ENCODE measurements at regions not wholly inside any gene's neighbourhood (a gene's known extent, or its start where the extent isn't known, plus 50 kb on each side); places are given as distances from the start of the nearest gene placed in this dataset.

- DNase-seq, result no peak
These were observed 184.6 kb upstream of the SYT13 start for GRCh38 chr11:45470794-45471167.

- no peak for DNase-seq
These were observed 184.1 kb upstream of the SYT13 start for GRCh38 chr11:45470151-45470793.

DNA sequence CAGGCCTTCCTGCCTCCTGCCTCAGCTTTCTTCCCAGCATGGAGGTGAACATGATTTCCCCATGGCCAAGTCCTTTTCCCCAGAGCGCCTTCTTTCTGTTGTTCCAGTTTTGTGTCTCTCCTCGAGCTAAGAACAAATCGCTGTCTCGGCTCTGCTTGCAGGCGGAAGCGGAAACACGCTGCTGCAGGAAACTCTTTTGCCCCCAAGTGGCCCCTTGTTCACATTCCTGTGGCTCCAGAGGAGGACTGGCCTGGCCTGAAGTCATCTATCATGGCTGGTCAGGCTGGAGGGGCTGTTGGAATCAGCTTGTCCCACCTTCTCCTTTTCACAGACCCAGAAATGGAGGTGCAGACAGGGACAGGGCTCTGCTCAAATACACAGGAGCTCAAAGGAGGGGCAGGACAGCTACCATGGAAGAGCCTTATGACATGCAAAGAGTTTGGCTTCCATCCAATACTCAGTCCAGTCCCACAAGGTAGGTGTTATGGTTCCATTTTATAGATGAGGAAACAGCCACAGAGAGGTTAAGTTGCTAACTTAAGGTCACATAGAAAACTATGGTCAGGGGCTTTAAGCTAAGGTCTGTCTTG, 182.2 kb upstream of the SYT13 start:
- DNase-seq, result no peak

GRCh38 chr11:45463541-45463940, 177.4 kb upstream of the SYT13 start:
- DNase-seq, result no peak

GRCh38 chr11:45461514-45461913, 175.4 kb upstream of the SYT13 start:
- no peak for DNase-seq

- no peak for DNase-seq
These were observed 173.3 kb upstream of the SYT13 start for GRCh38 chr11:45459491-45459890.

GRCh38 chr11:45458269-45458668, 172.1 kb upstream of the SYT13 start:
- DNase-seq, result no peak

- DNase-seq, result no peak
These were observed 171.5 kb upstream of the SYT13 start for GRCh38 chr11:45457649-45458048.

GRCh38 chr11:45456686-45457085, 170.5 kb upstream of the SYT13 start:
- DNase-seq, result no peak

DNA sequence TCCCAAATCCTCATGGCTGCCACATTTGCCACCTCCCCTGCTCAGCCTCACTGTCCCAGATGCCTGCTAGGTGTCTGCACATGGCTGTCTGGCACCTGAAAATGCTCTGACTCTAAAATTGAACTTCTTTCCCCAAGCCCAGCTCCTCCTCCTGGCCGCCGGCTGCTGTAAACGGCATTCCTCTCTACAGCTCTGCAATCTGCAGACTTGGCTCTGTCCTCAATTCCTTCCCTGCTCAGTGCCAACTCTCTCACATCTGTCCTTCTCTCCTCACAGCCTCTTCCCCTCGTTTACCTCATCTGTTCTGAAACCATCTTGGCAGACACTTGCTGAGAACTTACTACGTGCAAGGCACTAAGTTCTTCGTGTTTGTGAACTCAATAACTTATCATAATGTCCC, 169.4 kb upstream of the SYT13 start:
- no peak for DNase-seq

DNA sequence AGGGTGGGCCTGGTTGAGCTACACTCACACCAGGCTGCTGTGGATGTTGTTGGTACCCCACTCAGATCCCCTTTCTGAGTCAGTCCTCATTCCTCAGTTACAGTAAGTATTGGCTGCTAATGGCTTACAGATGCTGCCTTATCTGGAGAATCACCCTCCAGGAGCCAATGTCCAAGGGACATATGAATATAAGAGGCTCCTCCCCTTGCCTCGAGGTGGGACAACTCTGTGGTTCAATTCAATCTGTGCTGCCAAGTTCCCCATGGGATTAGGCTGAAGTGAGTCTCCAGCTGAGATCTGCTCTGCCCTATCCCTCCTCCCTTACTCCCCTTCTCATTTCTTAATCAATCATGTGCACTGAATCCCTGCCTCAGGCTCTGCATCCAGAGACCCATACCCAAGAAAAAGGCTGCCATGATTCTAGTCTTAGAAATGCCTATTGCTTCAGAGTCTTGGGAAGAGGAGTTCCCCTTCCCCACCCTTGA, 168.8 kb upstream of the SYT13 start:
- no peak for DNase-seq

GRCh38 chr11:45453721-45454120, 167.6 kb upstream of the SYT13 start:
- no peak for DNase-seq

- no peak for DNase-seq
These were observed 165.8 kb upstream of the SYT13 start for GRCh38 chr11:45451766-45452440.

DNA sequence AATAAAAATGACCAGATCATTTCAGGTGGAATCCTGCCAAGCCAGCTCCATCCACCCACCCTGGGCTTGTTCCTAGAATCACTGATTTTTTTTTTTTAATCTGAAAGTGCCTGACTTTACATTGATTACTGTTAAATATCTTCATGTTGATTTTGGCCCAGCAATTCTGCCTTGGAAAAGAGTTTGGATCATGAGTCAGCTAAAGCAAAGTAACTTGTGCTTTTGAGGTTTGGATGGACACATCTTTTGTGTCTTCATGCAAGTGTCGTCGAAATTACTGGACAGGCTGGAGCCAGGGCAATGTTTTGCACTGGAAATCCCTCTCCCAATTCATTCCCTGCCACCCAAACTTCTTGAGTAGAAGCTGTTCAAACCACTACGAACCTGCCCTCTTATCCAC, 164.0 kb upstream of the SYT13 start:
- DNase-seq, result no peak

DNA sequence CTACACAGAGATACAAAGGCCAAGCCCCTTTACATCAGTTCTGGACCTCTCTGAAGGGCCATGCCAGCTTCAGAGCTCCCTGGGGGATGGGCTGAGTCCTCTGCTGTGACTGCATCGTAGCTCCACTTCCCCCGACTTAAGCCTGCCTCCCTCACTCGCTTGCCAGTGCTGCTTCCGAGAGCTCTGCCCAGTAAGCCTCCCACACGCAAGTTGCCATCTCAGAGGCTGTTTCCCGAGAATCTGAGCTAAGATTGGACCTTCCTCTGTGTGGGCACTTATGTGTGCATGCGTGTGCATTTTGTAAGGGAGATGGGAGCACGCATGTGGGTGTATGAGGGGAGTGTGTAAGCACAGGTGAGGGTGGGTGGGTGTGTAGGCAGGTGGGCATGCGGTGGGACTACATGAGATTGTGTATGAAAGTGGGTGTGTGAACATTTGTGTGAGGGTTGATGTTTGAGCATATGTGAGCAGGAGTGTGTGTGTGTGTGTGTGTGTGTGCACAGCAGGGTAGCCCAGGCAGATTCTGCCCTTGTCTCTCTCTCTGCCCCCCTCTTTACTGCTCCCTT, 163.0 kb upstream of the SYT13 start:
- DNase-seq, result no peak

DNA sequence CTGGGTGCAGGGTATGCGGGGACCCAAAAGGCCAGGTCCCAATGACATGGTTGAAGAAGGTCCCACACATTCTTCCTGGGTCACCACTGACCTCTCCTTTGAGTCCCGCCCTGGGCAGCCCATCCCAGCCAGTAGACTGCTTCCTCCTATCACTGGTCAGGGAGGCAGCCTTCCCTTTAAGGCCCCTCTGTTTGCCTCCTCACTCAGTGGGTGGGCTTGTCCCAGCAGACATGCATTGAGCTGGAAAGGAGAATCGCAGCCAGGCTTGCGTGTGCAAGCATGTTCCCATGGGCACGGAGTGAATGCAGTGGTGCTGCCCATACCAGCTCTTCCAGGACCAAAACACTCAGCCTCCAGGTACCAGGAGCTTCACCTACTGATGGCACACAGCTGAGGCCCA, 162.4 kb upstream of the SYT13 start:
- no peak for DNase-seq

DNA sequence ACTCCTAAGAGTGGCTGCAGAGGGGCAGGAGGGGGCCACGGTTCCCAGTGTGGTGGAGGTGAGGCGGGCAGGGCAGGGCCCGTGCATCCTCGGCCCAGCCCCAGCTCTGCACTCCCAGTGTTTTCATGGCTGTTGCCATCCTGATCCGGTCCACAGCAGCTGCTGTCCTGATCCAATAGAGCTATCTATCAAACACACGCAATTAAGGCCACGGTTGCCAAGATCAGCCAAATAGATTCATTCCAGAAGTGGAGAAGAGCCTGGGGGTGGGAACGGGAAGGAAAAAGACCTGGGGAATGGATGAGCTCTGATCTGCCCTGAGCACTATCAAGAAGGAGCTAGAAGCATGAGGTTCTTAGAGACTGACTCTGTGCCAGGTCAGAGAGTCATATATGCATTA, 160.9 kb upstream of the SYT13 start:
- no peak for DNase-seq

- no peak for DNase-seq
These were observed 160.3 kb upstream of the SYT13 start for GRCh38 chr11:45446434-45446833.

GRCh38 chr11:45444796-45445195, 158.7 kb upstream of the SYT13 start:
- DNase-seq, result no peak

GRCh38 chr11:45440111-45440510, 154.0 kb upstream of the SYT13 start:
- DNase-seq, result no peak

DNA sequence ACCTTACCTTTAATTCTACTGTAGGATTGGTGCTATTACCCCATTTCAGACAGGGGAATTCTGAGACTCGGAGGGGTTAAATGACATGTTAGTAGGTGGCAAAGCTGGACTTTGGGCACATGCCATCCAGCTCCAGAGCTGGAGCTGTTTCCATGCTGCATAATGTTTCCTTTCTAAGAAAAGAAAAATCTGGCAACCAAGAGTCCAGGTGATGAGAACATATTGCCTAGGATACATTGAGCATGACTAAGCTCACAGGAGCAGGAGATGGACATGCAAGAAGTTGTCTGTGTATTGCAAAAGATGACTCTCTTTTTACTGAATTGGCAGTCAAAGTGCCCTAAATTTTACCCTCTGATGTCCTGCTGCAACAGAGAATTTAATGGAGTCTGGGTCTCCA, 150.8 kb upstream of the SYT13 start:
- no peak for DNase-seq

DNA sequence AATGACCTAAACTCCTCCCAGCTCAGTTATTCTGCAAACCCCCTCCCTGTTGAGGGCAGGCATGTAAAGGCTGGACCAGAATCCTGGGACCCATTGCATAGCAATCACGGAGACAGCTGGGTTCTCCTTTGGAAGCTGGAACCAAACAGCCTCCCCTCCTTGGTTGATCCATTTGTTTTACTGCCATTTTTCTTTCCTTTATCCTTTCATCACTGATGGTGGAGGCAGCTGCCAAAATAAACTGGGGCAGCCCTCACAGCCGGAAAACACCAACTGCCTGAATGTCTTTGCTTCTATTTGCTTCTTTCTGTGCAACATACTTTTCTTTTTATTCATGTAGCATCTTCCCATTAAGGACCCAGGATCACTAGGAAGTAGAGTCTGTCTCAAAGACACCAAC, 150.0 kb upstream of the SYT13 start:
- no peak for DNase-seq

- no peak for DNase-seq
These were observed 149.6 kb upstream of the SYT13 start for GRCh38 chr11:45435706-45436105.

DNA sequence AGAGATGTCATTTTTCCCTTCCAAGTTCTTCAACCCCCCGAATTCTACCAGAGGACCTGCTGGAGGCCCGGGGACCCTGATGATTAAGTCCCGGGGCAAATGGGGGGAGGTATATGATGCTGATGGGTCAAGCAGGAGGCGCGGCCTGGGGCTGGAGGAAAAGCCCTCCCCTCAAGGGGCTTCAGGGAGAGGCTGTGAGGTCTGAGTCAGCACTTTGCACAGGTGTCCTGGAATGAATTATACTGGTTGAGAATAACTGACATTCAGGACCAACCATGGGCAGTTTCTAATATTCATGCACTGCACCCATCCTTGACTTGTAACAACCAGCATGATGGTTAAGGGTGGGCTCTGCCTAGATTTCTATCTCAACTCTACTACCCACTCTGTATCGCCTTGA, 146.8 kb upstream of the SYT13 start:
- no peak for DNase-seq
